ENCODE measurements at regions not wholly inside any gene's neighbourhood (a gene's known extent, or its start where the extent isn't known, plus 50 kb on each side); places are given as distances from the start of the nearest gene placed in this dataset.
"Not testable (repeated sequence)": the region's sequence is repeated elsewhere in the genome, so short reads cannot be mapped to it uniquely, and the experiment has no call there.

DNA sequence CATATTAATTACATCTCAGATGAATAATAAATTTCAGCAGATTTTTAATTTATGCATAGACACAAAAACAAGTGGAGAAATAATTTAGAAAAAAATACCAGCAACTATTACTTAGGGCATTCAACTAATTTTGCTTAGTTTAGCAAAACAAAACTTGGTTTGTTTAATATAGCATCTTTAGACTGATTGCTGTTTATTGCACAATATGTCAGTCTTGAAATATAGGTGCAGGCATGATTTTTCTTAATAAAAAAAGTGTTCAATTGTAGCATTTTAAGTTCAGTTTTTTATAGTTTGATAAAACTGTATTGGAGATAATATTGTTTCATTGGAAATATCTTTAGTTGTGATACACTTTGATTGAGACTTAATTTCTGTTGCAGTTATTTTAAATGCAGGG, 161.2 kb upstream of the KCNH8 start:
- Histone ChIP-seq H3K4me2 (replicated peaks; ENCODE audit: extremely low read depth, low read length, poor library complexity, severe bottlenecking) (no peak overlapping the region), H3K4me3 (replicated peaks in 1 of 3; ENCODE audit: low read depth in 2 of 3, low read length in 3 of 3) (no peak overlapping the region), H3K79me2 (ENCODE audit: insufficient read depth, low read length) (no peaks in the 10 kb centered on the region), H3K27me3 (ENCODE audit: control insufficient read depth in 2 of 2, insufficient read depth in 2 of 2, low read length in 2 of 2) (no peaks in the 10 kb centered on the region), H4K20me1 (ENCODE audit: insufficient read depth, low read length) (no peaks in the 10 kb centered on the region), H3K9me3 (replicated peaks in 1 of 2; ENCODE audit: control insufficient read depth in 1 of 2, insufficient read depth in 1 of 2, low read length in 2 of 2) (no peaks in the 10 kb centered on the region), H3K4me1 (ENCODE audit: control insufficient read depth in 1 of 2, insufficient read depth in 2 of 2, low read length in 2 of 2) (no peaks in the 10 kb centered on the region), H3K9ac (ENCODE audit: insufficient read depth, low read length, poor library complexity, severe bottlenecking) (no peak overlapping the region), H2AFZ (ENCODE audit: insufficient read depth, low read depth, low read length, poor library complexity, severe bottlenecking) (no peak overlapping the region), H3K36me3 (replicated peaks in 1 of 2; ENCODE audit: control insufficient read depth in 1 of 2, insufficient read depth in 2 of 2, low read length in 2 of 2) (no peaks in the 10 kb centered on the region), H3K27ac (ENCODE audit: low read depth in 1 of 2, low read length in 2 of 2) (no peak overlapping the region)
- Mint-ChIP-seq H3K4me1 (peaks cover 4% of the 10 kb centered on the region), H3K4me3 (no peak overlapping the region), H3K27me3 (ENCODE audit: low read depth in 3 of 3) (no peaks in the 10 kb centered on the region), H3K36me3 (no peaks in the 10 kb centered on the region), H3K27ac (no peak overlapping the region), H3K9me3 (no peaks in the 10 kb centered on the region)
- no peak for DNase-seq
- TF ChIP-seq, protein P1, sequence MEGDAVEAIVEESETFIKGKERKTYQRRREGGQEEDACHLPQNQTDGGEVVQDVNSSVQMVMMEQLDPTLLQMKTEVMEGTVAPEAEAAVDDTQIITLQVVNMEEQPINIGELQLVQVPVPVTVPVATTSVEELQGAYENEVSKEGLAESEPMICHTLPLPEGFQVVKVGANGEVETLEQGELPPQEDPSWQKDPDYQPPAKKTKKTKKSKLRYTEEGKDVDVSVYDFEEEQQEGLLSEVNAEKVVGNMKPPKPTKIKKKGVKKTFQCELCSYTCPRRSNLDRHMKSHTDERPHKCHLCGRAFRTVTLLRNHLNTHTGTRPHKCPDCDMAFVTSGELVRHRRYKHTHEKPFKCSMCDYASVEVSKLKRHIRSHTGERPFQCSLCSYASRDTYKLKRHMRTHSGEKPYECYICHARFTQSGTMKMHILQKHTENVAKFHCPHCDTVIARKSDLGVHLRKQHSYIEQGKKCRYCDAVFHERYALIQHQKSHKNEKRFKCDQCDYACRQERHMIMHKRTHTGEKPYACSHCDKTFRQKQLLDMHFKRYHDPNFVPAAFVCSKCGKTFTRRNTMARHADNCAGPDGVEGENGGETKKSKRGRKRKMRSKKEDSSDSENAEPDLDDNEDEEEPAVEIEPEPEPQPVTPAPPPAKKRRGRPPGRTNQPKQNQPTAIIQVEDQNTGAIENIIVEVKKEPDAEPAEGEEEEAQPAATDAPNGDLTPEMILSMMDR (IDR thresholded peaks at IDR 0.05): no peak
- intact Hi-C loops (cut with micrococcal nuclease): no loop called here

DNA sequence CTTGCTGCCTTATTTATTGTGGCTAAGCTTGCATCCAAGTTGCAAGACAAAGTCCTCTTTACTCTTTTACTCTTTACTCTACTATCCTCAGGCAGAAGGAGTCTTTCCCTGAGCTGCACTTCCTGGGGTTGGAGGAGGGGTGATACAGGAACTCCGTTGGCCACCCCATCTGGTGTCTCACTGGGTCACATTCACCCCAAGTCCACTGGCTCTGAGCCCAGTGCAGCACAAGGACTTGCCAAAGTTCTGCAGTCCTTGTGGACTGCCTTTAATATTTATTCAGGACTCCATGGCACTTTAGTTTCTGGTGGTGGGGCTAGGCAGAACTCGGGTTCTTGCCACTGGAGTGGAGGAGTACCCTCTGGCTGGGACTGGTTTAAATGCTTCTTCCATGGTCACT, 165.4 kb upstream of the KCNH8 start:
- H3K9me3 Mint-ChIP-seq: peaks cover 0 to 5% (median 2%) of the 10 kb centered on the region in 7 donors
- no peak for DNase-seq
- intact Hi-C loops (cut with micrococcal nuclease): no loop called here
- no peaks in the 10 kb centered on the region for H3K27me3 ChIP-seq (ENCODE audit: control insufficient read depth in 2 of 2, insufficient read depth in 2 of 2, low read length in 2 of 2)
- no peaks in the 10 kb centered on the region for H4K20me1 ChIP-seq (ENCODE audit: insufficient read depth, low read length)
- H3K27ac ChIP-seq (ENCODE audit: low read depth in 1 of 2, low read length in 2 of 2): no peak overlapping the region
- WGBS (ENCODE audit: insufficient coverage): 86% methylated on average over 1 of the region's 2 CpGs
- H3K27ac Mint-ChIP-seq: no peak overlapping the region
- H3K27me3 Mint-ChIP-seq (ENCODE audit: low read depth in 3 of 3): peaks cover 0 to 1% (median 0%) of the 10 kb centered on the region in 3 donors
- H3K79me2 ChIP-seq (ENCODE audit: insufficient read depth, low read length): no peaks in the 10 kb centered on the region
- H3K36me3 ChIP-seq (replicated peaks in 1 of 2; ENCODE audit: control insufficient read depth in 1 of 2, insufficient read depth in 2 of 2, low read length in 2 of 2): no peaks in the 10 kb centered on the region
- H3K4me3 ChIP-seq (replicated peaks in 1 of 3; ENCODE audit: low read depth in 2 of 3, low read length in 3 of 3): no peak overlapping the region
- no peak overlapping the region for H3K4me2 ChIP-seq (replicated peaks; ENCODE audit: extremely low read depth, low read length, poor library complexity, severe bottlenecking)
- H3K9me3 ChIP-seq (replicated peaks in 1 of 2; ENCODE audit: control insufficient read depth in 1 of 2, insufficient read depth in 1 of 2, low read length in 2 of 2): no peaks in the 10 kb centered on the region
- no peaks in the 10 kb centered on the region for H3K4me1 ChIP-seq (ENCODE audit: control insufficient read depth in 1 of 2, insufficient read depth in 2 of 2, low read length in 2 of 2)
- H2AFZ ChIP-seq (ENCODE audit: insufficient read depth, low read depth, low read length, poor library complexity, severe bottlenecking): no peak overlapping the region
- H3K4me3 Mint-ChIP-seq: no peak overlapping the region
- TF ChIP-seq, protein P1 (IDR thresholded peaks at IDR 0.05): no peak
- peaks cover 1% of the 10 kb centered on the region for H3K4me1 Mint-ChIP-seq
- no peaks in the 10 kb centered on the region for H3K36me3 Mint-ChIP-seq
- H3K9ac ChIP-seq (ENCODE audit: insufficient read depth, low read length, poor library complexity, severe bottlenecking): no peak overlapping the region

- H3K79me2 ChIP-seq (ENCODE audit: insufficient read depth, low read length); H4K20me1 ChIP-seq (ENCODE audit: insufficient read depth, low read length); H3K4me3 Mint-ChIP-seq; H3K4me2 ChIP-seq (replicated peaks; ENCODE audit: extremely low read depth, low read length, poor library complexity, severe bottlenecking); H3K27ac Mint-ChIP-seq; H3K36me3 ChIP-seq (replicated peaks in 1 of 2; ENCODE audit: control insufficient read depth in 1 of 2, insufficient read depth in 2 of 2, low read length in 2 of 2); H3K27me3 ChIP-seq (ENCODE audit: control insufficient read depth in 2 of 2, insufficient read depth in 2 of 2, low read length in 2 of 2); H3K4me1 ChIP-seq (ENCODE audit: control insufficient read depth in 1 of 2, insufficient read depth in 2 of 2, low read length in 2 of 2); intact Hi-C loops (cut with micrococcal nuclease); H3K36me3 Mint-ChIP-seq; H3K4me3 ChIP-seq (replicated peaks in 1 of 3; ENCODE audit: low read depth in 2 of 3, low read length in 3 of 3); H3K27me3 Mint-ChIP-seq (ENCODE audit: low read depth in 3 of 3); H2AFZ ChIP-seq (ENCODE audit: insufficient read depth, low read depth, low read length, poor library complexity, severe bottlenecking); H3K4me1 Mint-ChIP-seq; DNase-seq; H3K27ac ChIP-seq (ENCODE audit: low read depth in 1 of 2, low read length in 2 of 2); H3K9ac ChIP-seq (ENCODE audit: insufficient read depth, low read length, poor library complexity, severe bottlenecking): not testable (repeated sequence)
- H3K9me3 ChIP-seq (replicated peaks in 1 of 2; ENCODE audit: control insufficient read depth in 1 of 2, insufficient read depth in 1 of 2, low read length in 2 of 2): peaks cover 12 to 13% of the 10 kb centered on the region in 2 donors
- peaks cover 8 to 28% (median 21%) of the 10 kb centered on the region in 7 donors for H3K9me3 Mint-ChIP-seq
- WGBS (ENCODE audit: insufficient coverage): 95% methylated on average over 13 of the region's 17 CpGs
Measured at GRCh38 chr3:18976102-18976501, 172.2 kb upstream of the KCNH8 start.
